ENCODE measurements at regions not wholly inside any gene's neighbourhood (a gene's known extent, or its start where the extent isn't known, plus 50 kb on each side); places are given as distances from the start of the nearest gene placed in this dataset.
"Not testable (repeated sequence)": the region's sequence is repeated elsewhere in the genome, so short reads cannot be mapped to it uniquely, and the experiment has no call there.

DNA sequence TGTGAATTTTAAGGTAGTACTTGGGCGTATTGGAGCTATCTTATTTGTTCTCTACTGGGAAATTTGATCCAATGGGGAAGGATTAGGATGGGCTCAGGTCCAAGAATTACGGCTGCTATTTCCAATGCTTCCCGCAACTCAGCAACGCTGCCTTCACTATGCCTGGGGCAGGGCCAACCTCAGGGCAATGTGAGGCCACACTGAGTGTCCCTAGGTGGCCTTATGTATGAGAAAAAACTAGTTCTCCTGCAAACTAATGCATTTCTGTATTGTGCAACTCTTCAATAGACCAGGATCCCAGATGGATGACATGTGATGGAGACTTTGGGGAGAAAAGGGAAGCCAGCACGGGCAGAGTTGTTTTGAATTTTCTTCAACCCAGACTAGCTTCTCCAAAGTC lies 168.1 kb downstream of the DUSP10 start:
- H3K27me3 ChIP-seq (replicated peaks) = no peaks in the 10 kb centered on the region
- H3K4me3 ChIP-seq (ENCODE audit: low read depth, low read length) = no peak overlapping the region
- DNase-seq = no peak
- TF ChIP-seq CTCF (IDR thresholded peaks at IDR 0.05; ENCODE audit: low read depth, low read length, missing control alignments) = no peak
- H3K36me3 ChIP-seq (replicated peaks) = no peaks in the 10 kb centered on the region
- in situ Hi-C loops (cut with HindIII; ENCODE audit: low pct_ligation_motif_present, low sequenced_read_pairs) = no loop called here
- no peak overlapping the region for H3K27ac ChIP-seq

GRCh38 chr1:221574529-221574928 lies 167.4 kb downstream of the DUSP10 start:
- H3K4me3 ChIP-seq (ENCODE audit: low read depth, low read length) = no peak overlapping the region
- no peak for TF ChIP-seq CTCF (IDR thresholded peaks at IDR 0.05; ENCODE audit: low read depth, low read length, missing control alignments)
- no peak overlapping the region for H3K27ac ChIP-seq
- H3K27me3 ChIP-seq (replicated peaks) = no peaks in the 10 kb centered on the region
- no peaks in the 10 kb centered on the region for H3K36me3 ChIP-seq (replicated peaks)
- in situ Hi-C loops (cut with HindIII; ENCODE audit: low pct_ligation_motif_present, low sequenced_read_pairs) = no loop called here
- DNase-seq = no peak

- no peak for TF ChIP-seq CTCF (IDR thresholded peaks at IDR 0.05; ENCODE audit: low read depth, low read length, missing control alignments)
- H3K36me3 ChIP-seq (replicated peaks) = no peaks in the 10 kb centered on the region
- peak; percentile 18 for DNase-seq
- H3K27ac ChIP-seq = no peak overlapping the region
- H3K4me3 ChIP-seq (ENCODE audit: low read depth, low read length) = no peak overlapping the region
- in situ Hi-C loops (cut with HindIII; ENCODE audit: low pct_ligation_motif_present, low sequenced_read_pairs) = no loop called here
- H3K27me3 ChIP-seq (replicated peaks) = no peaks in the 10 kb centered on the region
These were observed 166.3 kb downstream of the DUSP10 start for GRCh38 chr1:221575605-221576004.

- H3K36me3 ChIP-seq (replicated peaks) = no peaks in the 10 kb centered on the region
- no peaks in the 10 kb centered on the region for H3K27me3 ChIP-seq (replicated peaks)
- H3K27ac ChIP-seq = no peak overlapping the region
- in situ Hi-C loops (cut with HindIII; ENCODE audit: low pct_ligation_motif_present, low sequenced_read_pairs) = no loop called here
- DNase-seq = peak; percentile 72
- TF ChIP-seq CTCF (IDR thresholded peaks at IDR 0.05; ENCODE audit: low read depth, low read length, missing control alignments) = no peak
- H3K4me3 ChIP-seq (ENCODE audit: low read depth, low read length) = no peak overlapping the region
These were observed 165.6 kb downstream of the DUSP10 start for GRCh38 chr1:221576268-221576667.

DNA sequence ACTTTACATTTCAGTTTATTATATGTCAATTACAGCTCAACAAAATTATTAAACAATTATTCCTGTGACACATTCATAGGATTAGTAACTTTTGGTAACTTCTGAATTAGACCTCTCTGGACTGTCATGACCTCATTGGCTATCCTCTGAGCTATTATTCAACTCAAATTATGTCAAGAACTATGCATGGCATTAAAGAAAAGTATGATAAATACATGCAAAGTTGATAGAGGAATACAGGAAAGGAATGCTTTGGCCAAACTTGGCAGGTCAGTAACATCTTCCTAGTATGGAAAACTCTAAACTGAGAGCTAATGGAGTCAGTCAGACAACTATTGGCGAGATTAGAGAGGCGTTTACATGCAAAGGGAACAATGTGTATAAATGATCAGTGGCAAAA lies 158.4 kb downstream of the DUSP10 start:
- no peaks in the 10 kb centered on the region for H3K36me3 ChIP-seq (replicated peaks)
- in situ Hi-C loops (cut with HindIII; ENCODE audit: low pct_ligation_motif_present, low sequenced_read_pairs) = no loop called here
- DNase-seq = no peak
- H3K27me3 ChIP-seq (replicated peaks) = no peaks in the 10 kb centered on the region
- TF ChIP-seq CTCF (IDR thresholded peaks at IDR 0.05; ENCODE audit: low read depth, low read length, missing control alignments) = no peak
- H3K27ac ChIP-seq = no peak overlapping the region
- no peak overlapping the region for H3K4me3 ChIP-seq (ENCODE audit: low read depth, low read length)

- in situ Hi-C loops (cut with HindIII; ENCODE audit: low pct_ligation_motif_present, low sequenced_read_pairs); H3K27me3 ChIP-seq (replicated peaks); DNase-seq; H3K36me3 ChIP-seq (replicated peaks); H3K27ac ChIP-seq; H3K4me3 ChIP-seq (ENCODE audit: low read depth, low read length): not testable (repeated sequence)
These were observed 154.9 kb downstream of the DUSP10 start for GRCh38 chr1:221587013-221587412.

GRCh38 chr1:221591250-221591649 lies 150.6 kb downstream of the DUSP10 start:
- H3K4me3 ChIP-seq (ENCODE audit: low read depth, low read length); in situ Hi-C loops (cut with HindIII; ENCODE audit: low pct_ligation_motif_present, low sequenced_read_pairs); H3K27ac ChIP-seq; H3K27me3 ChIP-seq (replicated peaks); DNase-seq; H3K36me3 ChIP-seq (replicated peaks): not testable (repeated sequence)
